ENCODE measurements at regions not wholly inside any gene's neighbourhood (a gene's known extent, or its start where the extent isn't known, plus 50 kb on each side); places are given as distances from the start of the nearest gene placed in this dataset.

- ATAC-seq (no peak), DNase-seq (ENCODE audit: low spot score) (no peak)
- Histone ChIP-seq H3K4me2 (no peak overlapping the region), H3K79me2 (replicated peaks; ENCODE audit: insufficient read depth) (no peaks in the 10 kb centered on the region), H3K27ac (ENCODE audit: low read depth) (no peak overlapping the region), H3K27me3 (ENCODE audit: insufficient read depth) (no peaks in the 10 kb centered on the region), H4K20me1 (replicated peaks; ENCODE audit: insufficient read depth) (no peaks in the 10 kb centered on the region), H3K4me1 (ENCODE audit: insufficient read depth) (no peaks in the 10 kb centered on the region), H3K36me3 (ENCODE audit: insufficient read depth) (no peaks in the 10 kb centered on the region), H2AFZ (no peak overlapping the region), H3K9me2 (ENCODE audit: insufficient read depth) (no peaks in the 10 kb centered on the region), H3K4me3 (no peak overlapping the region), H3F3A (replicated peaks; ENCODE audit: low read depth) (no peaks in the 10 kb centered on the region)
- no peak overlapping the region for H3K4me3 Mint-ChIP-seq
- no peak overlapping the region for H3K27ac Mint-ChIP-seq
- no peaks in the 10 kb centered on the region for H3K4me1 Mint-ChIP-seq
- TF ChIP-seq ZNF114 (CRISPR knock-in tag; IDR thresholded peaks at IDR 0.05) (no peak), JUNB (IDR thresholded peaks at IDR 0.05; ENCODE audit: unreplicated experiment) (no peak), CREB1 (CRISPR knock-in tag; IDR thresholded peaks at IDR 0.05; ENCODE audit: low read depth) (no peak), NANOG (IDR thresholded peaks at IDR 0.05; ENCODE audit: borderline replicate concordance) (no peak), STAT1 (IDR thresholded peaks at IDR 0.05; ENCODE audit: unreplicated experiment) (no peak), ZNF462 (CRISPR knock-in tag; IDR thresholded peaks at IDR 0.05) (no peak), POLR2AphosphoS5 (IDR thresholded peaks at IDR 0.05; ENCODE audit: low read depth) (no peak), CTCF (conservative IDR thresholded peaks at IDR 0.05; ENCODE audit: low read depth in 2 of 2) (no peak), ZNF331 (CRISPR knock-in tag; IDR thresholded peaks at IDR 0.05; ENCODE audit: low read depth) (no peak), EZH2 (IDR thresholded peaks at IDR 0.05; ENCODE audit: low read depth, unreplicated experiment) (no peak), ETS1 (IDR thresholded peaks at IDR 0.05) (no peak), REST (IDR thresholded peaks at IDR 0.05; ENCODE audit: unreplicated experiment) (no peak), EZH2phosphoT487 (IDR thresholded peaks at IDR 0.05; ENCODE audit: unreplicated experiment) (no peak)
- H3K36me3 Mint-ChIP-seq (ENCODE audit: low read depth), result no peaks in the 10 kb centered on the region; the same call in 2 of the 3 replicates
- no peaks in the 10 kb centered on the region for H3K27me3 Mint-ChIP-seq (ENCODE audit: insufficient read depth, low read depth, poor library complexity)
- H3K9me3 Mint-ChIP-seq, result peaks cover 7% of the 10 kb centered on the region; the same call in 2 of the 3 replicates
These were observed 149.6 kb upstream of the FAM9B start for GRCh38 chrX:9183481-9183880.

All from GM23338 (cell line).